ENCODE measurements at regions not wholly inside any gene's neighbourhood (a gene's known extent, or its start where the extent isn't known, plus 50 kb on each side); places are given as distances from the start of the nearest gene placed in this dataset.
"Not testable (repeated sequence)": the region's sequence is repeated elsewhere in the genome, so short reads cannot be mapped to it uniquely, and the experiment has no call there.

DNA sequence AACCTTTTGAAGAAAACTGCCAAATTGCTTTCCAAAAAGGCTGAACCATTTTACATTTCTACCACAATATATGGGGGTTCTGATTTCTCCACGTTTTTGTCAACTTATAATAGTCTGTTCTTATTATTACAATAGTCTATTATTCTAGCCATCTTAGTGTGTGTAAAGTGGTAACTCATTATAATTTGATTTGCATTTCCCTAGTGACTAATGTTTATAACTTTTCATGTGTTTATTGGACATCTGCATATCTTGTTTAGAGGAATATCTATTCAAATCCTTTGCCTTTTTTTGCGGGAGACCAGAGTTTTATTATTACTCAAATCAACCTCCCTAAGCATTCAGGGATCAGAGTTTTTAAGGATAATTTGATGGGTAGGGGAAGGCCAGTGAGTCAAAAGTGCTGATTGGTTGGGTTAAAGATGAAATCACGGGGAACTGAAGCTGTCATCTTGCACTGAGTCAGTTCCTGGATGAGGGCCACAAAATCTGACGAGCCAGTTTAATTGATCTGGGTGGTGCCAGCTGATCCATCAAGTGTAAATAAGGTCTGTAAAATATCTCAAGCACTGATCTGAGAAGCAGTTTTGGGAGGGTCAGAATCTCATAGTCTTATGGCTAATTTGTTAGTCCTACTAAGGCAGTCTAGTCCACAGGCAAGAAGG lies 303.4 kb upstream of the NCKAP5 start:
- intact Hi-C loops (cut with DNase I): no loop called here
- H3K27me3 ChIP-seq (ENCODE audit: control insufficient read depth, insufficient read depth, low read length): no peaks in the 10 kb centered on the region
- TF ChIP-seq, protein P1, sequence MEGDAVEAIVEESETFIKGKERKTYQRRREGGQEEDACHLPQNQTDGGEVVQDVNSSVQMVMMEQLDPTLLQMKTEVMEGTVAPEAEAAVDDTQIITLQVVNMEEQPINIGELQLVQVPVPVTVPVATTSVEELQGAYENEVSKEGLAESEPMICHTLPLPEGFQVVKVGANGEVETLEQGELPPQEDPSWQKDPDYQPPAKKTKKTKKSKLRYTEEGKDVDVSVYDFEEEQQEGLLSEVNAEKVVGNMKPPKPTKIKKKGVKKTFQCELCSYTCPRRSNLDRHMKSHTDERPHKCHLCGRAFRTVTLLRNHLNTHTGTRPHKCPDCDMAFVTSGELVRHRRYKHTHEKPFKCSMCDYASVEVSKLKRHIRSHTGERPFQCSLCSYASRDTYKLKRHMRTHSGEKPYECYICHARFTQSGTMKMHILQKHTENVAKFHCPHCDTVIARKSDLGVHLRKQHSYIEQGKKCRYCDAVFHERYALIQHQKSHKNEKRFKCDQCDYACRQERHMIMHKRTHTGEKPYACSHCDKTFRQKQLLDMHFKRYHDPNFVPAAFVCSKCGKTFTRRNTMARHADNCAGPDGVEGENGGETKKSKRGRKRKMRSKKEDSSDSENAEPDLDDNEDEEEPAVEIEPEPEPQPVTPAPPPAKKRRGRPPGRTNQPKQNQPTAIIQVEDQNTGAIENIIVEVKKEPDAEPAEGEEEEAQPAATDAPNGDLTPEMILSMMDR (IDR thresholded peaks at IDR 0.05; ENCODE audit: borderline replicate concordance, extremely low read depth, insufficient read depth): no peak
- H3K36me3 ChIP-seq (ENCODE audit: control insufficient read depth in 2 of 3, insufficient read depth in 3 of 3, low read length in 3 of 3): no peaks in the 10 kb centered on the region
- H3K4me3 ChIP-seq (ENCODE audit: low read length in 3 of 3): no peak overlapping the region
- no peaks in the 10 kb centered on the region for H3K4me1 ChIP-seq (ENCODE audit: control insufficient read depth in 2 of 3, insufficient read depth in 2 of 3, low read depth in 1 of 3, low read length in 3 of 3)
- no peaks in the 10 kb centered on the region for H3K9me3 ChIP-seq (ENCODE audit: control insufficient read depth in 2 of 3, insufficient read depth in 1 of 3, low read length in 3 of 3)
- H3K9ac ChIP-seq (ENCODE audit: low read length in 3 of 3): no peak overlapping the region
- no peak for FAIRE-seq
- no peak overlapping the region for H3K27ac ChIP-seq (ENCODE audit: low read depth in 2 of 2, low read length in 2 of 2)
- no peak for DNase-seq

DNA sequence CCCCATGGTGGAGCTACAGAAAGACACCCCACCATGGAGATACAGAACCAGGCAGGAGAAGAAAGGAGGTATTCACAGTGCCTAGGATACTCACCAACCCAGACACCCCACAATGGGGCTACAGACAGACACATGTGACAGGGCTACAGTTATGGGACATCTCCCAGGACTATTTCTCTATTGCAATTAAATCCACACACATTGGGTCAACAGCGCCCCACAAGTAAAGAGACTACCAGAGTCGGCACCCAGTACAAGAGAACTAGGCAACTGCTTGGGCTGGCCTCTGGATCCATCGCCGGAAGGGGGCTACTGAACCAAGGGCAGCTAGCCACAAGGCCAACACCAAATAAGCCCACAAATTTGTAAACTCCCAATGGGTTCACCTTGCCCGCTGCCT lies 310.1 kb upstream of the NCKAP5 start:
- H3K4me1 ChIP-seq (ENCODE audit: control insufficient read depth in 2 of 3, insufficient read depth in 2 of 3, low read depth in 1 of 3, low read length in 3 of 3): no peaks in the 10 kb centered on the region
- intact Hi-C loops (cut with DNase I): no loop called here
- no peak overlapping the region for H3K27ac ChIP-seq (ENCODE audit: low read depth in 2 of 2, low read length in 2 of 2)
- TF ChIP-seq, protein P1 (IDR thresholded peaks at IDR 0.05; ENCODE audit: borderline replicate concordance, extremely low read depth, insufficient read depth): no peak
- FAIRE-seq (no peak), DNase-seq (no peak)
- no peaks in the 10 kb centered on the region for H3K9me3 ChIP-seq (ENCODE audit: control insufficient read depth in 2 of 3, insufficient read depth in 1 of 3, low read length in 3 of 3)
- H3K4me3 ChIP-seq (ENCODE audit: low read length in 3 of 3): no peak overlapping the region
- H3K36me3 ChIP-seq (ENCODE audit: control insufficient read depth in 2 of 3, insufficient read depth in 3 of 3, low read length in 3 of 3): no peaks in the 10 kb centered on the region
- H3K9ac ChIP-seq (ENCODE audit: low read length in 3 of 3): no peak overlapping the region
- H3K27me3 ChIP-seq (ENCODE audit: control insufficient read depth, insufficient read depth, low read length): no peaks in the 10 kb centered on the region

DNA sequence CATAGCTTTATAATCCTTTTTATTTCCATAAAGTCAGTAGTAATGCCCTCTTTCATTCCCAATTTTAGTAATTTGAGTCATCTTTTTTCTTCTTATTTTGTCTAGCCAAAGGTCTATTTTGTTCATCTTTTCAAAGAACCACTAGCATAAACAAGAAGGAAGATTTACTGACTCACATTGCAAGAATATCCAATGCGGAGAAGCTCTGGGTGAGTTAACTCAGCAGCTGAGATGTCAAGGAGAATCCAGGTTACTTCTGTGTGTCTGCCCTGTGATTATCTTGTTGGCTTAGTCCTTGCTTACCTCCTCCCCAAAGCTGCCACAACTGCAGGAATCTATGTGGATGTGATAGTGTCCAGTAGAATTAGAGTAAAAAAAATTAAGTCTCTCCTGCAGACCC lies 311.4 kb upstream of the NCKAP5 start:
- FAIRE-seq: no peak
- H3K4me1 ChIP-seq (ENCODE audit: control insufficient read depth in 2 of 3, insufficient read depth in 2 of 3, low read depth in 1 of 3, low read length in 3 of 3): no peaks in the 10 kb centered on the region
- no peaks in the 10 kb centered on the region for H3K27me3 ChIP-seq (ENCODE audit: control insufficient read depth, insufficient read depth, low read length)
- DNase-seq: no peak
- H3K27ac ChIP-seq (ENCODE audit: low read depth in 2 of 2, low read length in 2 of 2): no peak overlapping the region
- no peaks in the 10 kb centered on the region for H3K9me3 ChIP-seq (ENCODE audit: control insufficient read depth in 2 of 3, insufficient read depth in 1 of 3, low read length in 3 of 3)
- no peaks in the 10 kb centered on the region for H3K36me3 ChIP-seq (ENCODE audit: control insufficient read depth in 2 of 3, insufficient read depth in 3 of 3, low read length in 3 of 3)
- TF ChIP-seq, protein P1 (IDR thresholded peaks at IDR 0.05; ENCODE audit: borderline replicate concordance, extremely low read depth, insufficient read depth): no peak
- H3K4me3 ChIP-seq (ENCODE audit: low read length in 3 of 3): no peak overlapping the region
- intact Hi-C loops (cut with DNase I): no loop called here
- H3K9ac ChIP-seq (ENCODE audit: low read length in 3 of 3): no peak overlapping the region

DNA sequence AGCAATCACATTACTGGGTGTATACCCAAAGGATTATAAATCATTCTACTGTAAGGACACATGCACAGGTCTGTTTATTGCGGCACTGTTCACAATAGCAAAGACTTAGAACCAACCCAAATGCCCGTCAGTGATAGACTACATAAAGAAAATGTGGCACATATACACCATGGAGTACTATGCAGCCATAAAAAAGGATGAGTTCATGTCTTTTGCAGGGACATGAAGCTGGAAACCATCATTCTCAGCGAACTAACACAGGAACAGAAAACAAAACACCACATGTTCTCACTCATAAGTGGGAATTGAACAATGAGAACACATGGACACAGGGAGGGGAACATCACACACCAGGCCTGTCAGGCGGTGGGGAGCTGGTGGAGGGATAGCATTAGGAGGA lies 313.9 kb upstream of the NCKAP5 start:
- H3K4me3 ChIP-seq (ENCODE audit: low read length in 3 of 3); DNase-seq; H3K27ac ChIP-seq (ENCODE audit: low read depth in 2 of 2, low read length in 2 of 2); intact Hi-C loops (cut with DNase I); H3K9me3 ChIP-seq (ENCODE audit: control insufficient read depth in 2 of 3, insufficient read depth in 1 of 3, low read length in 3 of 3); H3K36me3 ChIP-seq (ENCODE audit: control insufficient read depth in 2 of 3, insufficient read depth in 3 of 3, low read length in 3 of 3); H3K9ac ChIP-seq (ENCODE audit: low read length in 3 of 3); H3K4me1 ChIP-seq (ENCODE audit: control insufficient read depth in 2 of 3, insufficient read depth in 2 of 3, low read depth in 1 of 3, low read length in 3 of 3); FAIRE-seq; H3K27me3 ChIP-seq (ENCODE audit: control insufficient read depth, insufficient read depth, low read length): not testable (repeated sequence)
